NCI-H460 (cell line): ENCODE measurements at regions not wholly inside any gene's neighbourhood (a gene's known extent, or its start where the extent isn't known, plus 50 kb on each side); places are given as distances from the start of the nearest gene placed in this dataset.
"Not testable (repeated sequence)": the region's sequence is repeated elsewhere in the genome, so short reads cannot be mapped to it uniquely, and the experiment has no call there.

Experiments
- DNase-seq: peaks from one replicate; pipeline ENCODE4 v3.0.0-alpha.2; 2016; ENCODE audit warnings: low read depth; ENCODE audit errors: extremely low read depth

DNA sequence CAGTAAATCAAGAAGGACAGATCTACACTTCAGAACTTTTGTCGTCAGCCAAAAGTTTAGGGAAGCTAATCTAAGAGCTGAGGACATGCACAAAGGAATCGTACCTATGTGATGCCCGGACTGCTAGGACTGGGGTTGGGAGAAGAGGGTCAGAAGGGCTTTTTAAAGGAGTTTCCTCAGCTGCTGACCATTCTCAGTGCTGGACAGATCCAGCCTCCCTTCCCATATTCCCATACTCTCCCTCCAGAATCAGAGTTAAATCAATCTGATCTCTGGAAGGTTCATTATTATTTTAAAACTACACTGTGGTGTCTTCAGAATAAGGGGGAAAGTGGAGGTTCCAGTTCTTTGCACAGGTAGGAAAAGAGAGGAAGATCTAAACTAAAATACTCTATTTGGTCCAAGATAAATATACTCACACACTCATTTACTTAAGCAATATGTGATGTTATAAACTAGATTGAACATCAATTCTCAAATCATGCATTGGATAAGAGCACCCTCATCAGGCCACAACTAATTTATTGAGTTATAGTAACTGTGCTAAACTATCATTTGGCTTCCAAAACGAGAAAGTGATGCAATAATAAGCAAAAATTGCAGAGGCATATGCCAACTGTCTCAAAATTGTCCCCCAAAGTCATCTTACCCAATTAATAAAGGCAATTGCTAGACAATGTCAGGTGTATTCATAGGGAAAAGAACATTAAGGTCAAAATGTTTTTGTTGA lies 124.7 kb downstream of the HNRNPD start:
- DNase-seq = no peak

DNA sequence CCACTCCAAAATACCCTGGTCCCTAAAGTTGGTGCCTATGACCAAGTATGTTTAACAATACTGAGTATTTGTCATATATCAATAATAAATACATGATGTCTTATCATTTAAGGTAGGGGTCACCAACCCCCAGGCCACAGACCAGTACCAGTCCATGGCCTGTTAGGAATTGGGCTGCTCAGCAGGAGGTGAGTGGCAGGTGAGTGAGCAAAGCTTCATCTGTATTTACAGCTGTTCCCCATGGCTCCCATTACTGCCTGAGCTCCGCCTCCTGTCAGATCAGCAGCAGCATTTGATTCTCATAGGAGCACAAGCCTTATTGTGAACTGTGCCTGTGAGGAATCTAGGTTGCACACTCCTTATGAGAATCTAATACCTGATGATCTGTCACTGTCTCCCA lies 126.2 kb downstream of the HNRNPD start:
- DNase-seq = no peak

DNA sequence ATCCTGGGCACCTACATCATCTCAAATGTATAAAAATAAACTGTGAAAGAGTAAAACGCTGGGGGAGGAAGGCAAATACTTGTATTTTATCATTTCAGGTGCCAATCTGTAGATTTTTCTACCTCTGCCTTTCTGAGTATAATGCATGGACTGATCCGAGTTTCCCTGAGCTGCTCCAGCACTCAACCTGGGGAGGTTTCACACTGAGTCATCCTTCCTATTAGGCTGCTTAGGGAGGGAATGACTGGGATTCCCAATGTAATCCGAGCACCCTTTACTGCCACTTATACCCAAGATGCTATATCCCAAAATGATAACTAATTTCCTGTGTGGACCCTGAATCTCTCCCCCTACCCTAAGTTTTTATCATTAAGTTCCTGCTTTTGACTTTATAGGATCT lies 126.6 kb downstream of the HNRNPD start:
- no peak for DNase-seq

DNA sequence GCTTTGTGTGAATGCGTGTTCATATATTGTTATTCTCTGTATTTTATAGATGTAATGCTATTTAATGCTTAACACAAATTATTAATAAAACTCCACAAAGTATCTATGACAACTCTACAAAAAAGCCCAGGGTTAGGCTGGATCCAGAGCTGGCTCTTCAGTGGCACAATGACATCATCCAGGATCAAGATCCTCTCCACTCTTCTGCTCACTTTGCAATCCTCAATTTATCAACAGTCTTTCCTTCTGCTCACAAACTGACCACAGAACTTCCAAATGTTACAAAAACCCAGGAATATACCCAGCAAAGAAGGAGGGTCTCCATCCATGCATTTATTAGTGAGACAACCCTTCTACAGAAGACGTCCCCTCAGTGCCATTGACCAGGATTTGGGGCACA lies 132.3 kb downstream of the HNRNPD start:
- DNase-seq = no peak

DNA sequence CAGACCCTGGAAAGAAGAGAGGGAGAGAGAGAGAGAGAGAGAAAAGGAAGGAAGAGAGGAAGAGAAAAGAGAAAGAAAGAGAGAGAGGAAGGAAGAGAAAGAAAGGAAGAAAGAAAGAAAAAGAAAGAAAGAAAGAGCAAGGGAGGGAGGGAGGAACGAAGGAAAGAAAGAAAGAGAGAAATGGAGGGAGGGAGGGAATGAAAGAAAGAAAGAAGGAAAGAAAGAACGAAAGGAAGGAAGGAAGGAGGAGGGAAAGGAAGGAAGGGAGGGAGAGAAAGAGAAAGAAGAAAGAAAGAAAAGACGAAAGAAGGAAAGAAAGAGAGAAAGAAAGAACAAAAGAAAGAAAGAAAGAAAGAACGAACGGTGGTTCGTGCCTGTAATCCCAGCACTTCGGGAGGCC lies 133.4 kb downstream of the HNRNPD start:
- DNase-seq = no peak

DNA sequence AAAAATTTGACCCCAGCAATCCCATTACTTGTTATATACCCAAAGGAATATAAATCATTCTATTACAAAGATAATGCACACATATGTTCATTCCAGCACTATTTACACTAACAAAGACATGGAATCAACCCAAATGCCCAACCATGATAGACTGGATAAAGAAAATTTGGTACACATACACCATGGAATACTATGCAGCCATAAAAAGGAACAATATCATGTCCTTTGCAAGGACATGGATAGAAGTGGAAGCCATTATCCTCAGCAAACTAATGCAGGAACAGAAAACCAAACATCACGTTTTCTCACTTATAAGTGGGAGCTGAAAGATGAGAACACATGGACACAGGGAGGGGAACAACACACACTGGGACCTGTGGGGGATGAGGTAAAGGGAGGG lies 136.6 kb downstream of the HNRNPD start:
- not testable (repeated sequence) for DNase-seq

DNA sequence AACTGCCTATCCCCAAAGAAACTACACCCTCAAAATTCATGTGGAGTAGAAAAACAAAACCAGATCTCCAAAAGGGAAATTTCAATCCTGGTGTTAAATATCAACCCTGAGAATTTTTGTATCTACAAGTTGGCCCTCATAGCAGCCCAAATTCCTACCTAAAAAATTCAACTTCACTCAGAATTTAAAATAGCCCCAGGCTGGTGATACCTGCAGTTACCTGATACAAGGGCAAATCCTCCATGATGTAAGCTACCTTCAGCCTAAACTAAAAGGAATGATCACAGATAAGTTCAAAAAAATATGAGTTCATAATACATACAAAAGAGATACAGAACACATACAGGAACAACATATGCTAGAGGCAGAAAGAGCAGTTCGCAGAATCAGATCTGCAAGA lies 138.4 kb downstream of the HNRNPD start:
- no peak for DNase-seq

DNA sequence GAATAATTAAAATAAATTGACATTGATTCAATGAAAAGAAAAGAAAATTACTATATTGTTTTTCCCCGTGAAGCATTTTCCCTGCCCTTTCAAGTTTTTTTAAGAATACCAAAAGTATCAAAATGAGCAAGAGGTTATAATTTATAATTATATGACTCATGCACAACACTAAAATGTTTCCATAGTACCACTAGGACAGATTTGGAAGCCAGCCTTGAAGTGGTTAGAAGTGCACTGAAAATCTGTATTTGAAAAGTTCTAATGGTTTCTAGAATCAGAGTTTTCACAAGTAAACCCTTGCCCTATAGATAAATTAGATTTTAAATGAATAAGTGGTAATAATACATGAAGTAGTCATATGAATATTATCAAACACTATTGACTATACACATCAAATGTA lies 140.9 kb downstream of the HNRNPD start:
- DNase-seq = no peak

DNA sequence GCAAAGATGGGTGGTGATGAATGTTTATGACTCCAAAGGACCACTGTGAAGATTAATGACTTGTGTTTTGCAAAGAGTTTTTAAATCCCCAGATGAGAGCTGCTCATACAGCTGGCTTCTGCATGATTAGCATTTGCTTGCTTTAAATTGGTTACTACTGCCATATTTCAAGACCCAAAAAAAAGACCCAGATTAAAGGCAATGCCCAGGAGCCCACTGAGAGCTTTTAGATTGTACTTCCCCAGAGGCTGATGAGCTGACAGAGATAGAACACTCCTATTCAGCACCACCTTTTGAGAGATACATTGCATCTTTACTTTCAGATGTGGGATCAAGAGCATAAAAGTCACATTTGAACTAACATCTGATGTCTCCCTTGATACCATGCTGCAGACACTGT lies 142.0 kb downstream of the HNRNPD start:
- no peak for DNase-seq

DNA sequence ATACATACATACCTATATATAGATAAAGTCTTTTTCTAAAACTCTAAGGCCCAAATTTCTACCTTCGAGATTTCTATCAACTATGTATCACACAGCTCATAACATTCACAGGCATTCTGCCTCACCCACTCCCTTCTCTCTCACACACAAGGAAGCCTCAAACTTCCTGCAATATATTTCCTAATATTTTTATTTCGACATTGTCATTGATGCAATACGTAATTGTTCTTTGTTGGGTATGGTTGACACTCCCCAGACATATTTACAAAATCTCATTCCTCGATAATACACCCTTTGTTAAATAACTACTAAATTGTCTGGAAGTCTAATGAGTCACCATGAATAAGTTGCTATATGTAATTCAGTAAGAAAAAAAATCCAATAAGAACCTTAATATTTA lies 143.5 kb downstream of the HNRNPD start:
- no peak for DNase-seq

DNA sequence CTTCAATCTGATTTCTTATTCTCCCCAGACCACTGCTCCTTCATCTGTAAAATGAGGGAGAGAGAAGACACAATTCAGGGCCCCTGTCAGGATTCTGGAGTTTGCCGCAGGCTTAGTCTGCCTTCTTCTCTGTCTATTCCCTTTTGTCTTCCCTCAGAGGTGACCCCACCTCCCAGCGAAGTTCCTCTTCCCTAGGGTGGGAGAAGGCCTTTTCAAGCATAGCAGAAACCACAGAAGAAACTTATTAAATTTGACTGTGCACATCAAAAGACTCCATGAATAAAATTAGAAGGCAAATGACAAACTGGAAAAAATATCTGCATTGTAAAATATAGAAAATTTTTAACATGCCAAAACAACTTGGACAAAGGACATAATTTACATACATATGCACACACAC lies 148.8 kb downstream of the HNRNPD start:
- DNase-seq = no peak

DNA sequence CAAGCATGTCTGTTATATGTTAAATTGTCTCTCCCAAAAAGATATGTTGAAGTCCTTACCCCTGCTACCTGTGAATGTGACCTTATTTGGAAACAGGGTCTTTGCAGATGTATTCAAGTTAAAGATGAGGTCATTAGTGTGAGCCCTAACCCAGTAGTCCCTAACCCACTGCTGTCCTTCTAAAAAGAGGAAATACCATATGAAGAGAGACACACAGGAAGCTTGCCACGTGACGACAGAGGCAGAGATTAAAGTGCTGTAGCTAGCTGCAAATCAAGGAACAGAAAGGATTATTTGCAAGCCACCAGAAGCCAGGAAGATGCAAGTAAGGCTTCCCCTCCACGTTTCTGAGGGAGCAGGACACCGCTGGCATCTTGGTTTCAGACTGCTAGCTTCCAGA lies 150.1 kb downstream of the HNRNPD start:
- DNase-seq = no peak

DNA sequence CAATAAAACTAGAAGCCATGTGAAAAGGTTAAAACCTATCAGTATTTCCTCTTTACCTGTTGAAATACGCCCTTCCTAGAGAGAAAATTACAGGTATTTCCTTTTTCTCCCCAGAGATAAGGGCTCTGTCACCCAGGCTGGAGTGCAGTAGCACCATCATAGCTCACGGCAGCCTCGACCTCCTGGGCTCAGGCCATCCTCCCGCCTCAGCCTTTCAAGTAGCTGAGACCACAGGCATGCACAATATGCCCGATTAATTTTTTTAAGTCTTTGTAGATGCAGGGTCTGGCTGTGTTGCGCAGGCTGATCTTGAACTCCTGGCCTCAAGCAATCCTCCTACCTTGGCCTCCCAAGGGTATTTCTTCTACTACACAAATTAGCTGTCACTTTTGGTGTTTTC lies 154.4 kb downstream of the HNRNPD start:
- DNase-seq = no peak

DNA sequence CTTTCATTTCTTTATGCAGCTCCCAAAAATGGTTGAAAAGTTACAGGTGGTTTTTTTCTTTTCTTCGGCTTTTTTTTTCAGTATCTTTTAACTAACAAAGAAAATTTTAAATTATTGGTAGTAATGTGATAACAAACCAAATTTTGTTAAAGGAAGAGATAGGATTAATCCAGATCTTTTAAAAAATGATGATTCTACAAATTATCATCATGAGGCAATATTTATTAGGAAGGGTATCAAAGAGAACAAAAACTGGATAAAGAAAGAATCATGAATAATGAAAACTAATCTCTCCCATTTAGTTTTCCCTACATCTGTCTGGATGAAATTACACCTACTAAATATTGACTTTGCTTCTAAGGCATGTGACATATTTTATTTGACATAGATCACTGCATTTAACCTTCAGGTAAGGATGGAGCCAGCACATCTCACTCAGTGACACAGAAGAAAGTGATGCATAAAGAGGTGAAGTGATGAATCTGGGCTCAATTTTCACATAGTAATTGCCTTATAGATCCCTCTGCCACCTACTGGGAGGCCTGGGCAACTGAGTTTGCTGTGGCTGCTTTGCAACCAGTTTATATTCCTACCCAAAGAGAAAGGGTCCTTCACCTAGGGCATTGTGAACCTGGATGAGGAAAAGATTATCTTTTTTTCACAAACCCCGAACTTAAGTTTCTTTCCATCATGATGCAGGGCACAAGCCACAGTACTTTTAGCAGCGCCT lies 155.6 kb downstream of the HNRNPD start:
- DNase-seq = no peak

DNA sequence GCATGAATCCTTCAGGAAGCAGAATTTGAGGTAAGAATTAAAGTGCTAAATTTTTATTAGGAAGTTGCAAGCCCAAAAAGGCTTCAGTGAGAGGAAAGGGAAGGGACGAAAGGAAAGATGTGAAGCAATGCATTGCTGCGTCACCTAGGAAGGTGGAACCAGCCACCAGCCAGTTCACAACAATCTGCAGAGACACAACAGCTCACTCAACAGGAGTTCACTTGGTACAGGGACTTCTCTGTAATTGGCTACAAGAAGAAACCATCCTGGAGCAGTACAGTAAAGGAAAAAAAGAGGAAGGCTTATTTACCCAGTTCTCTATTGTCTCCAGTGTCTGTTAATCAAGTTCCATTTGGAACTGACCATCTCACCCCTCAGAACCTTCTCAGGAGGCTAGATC lies 157.6 kb downstream of the HNRNPD start:
- no peak for DNase-seq

DNA sequence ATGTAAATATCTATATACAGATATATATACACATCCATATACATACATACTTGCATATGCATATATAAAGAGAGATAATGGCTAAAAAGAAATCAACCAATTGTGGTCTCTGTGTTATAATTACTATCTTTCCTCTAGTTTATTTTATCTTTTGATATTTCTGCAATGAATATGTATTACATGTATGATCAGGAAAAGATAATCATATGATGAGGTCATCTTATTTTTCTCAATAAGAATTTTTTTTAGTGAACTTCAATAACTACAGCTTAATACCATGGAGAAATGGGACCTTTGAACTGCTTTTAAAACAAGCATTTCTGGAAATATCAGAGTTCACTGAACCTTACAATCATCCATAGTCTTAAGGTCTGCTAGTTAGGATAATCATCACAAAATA lies 158.0 kb downstream of the HNRNPD start:
- DNase-seq = no peak

DNA sequence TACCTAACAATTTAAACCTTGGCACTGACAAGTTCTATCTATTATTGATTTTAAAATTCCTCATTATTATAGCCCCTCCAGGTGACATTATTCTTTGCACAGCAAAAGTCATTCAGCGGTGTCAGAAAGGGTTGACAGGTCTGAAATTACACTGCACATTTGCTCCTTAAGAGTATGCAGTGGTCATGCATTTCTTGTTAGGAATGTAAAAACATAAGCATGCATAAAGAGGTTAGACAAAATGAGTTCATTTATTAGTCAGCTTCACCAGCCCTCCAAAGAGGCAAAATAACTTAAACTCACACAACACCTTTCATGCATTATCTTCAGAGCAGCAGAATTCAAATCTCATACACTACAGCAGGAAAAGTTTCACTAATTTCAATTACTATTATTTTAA lies 158.8 kb downstream of the HNRNPD start:
- no peak for DNase-seq

DNA sequence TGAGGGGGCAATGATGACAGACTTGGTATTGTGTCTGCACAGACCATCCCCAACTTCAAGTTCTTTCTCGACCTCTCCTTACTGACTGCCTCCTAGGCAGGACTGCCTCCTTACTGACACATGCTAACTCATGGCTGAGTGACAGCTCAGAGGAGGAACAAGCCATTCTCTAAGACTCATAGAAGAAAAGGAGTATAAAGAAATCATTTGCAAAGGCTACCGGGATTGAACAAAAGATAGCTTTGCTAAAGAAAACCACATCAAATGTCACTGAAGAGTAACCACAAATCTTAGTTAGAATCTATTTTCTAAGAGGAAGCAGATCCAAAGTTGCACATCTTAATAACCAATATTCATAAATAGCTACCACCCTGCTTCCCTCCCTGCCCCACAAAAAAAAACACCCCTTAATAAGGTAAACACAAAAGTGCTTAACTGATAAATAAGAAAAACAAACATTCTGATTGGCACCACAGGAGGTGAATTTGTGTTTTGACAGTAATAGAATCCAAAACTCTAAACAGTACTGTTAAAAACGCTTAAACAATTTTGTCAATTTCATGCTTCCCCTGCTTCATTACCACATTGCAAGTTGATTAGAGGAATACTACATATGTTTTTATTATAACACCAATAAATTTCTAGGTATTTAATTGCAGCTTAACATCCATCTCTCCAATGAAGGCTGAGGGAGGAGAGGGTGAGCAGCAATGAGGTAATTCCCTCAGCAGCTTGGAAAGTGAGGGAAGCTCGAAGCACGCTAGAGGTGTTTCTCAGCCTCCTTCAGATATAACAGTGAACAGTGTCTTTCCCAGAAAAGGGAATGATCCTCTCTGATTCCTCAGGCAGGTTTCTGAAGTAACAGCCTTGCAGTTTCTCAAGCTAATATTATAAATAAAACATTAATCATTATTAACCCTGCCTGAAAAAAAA lies 160.0 kb downstream of the HNRNPD start:
- no peak for DNase-seq

DNA sequence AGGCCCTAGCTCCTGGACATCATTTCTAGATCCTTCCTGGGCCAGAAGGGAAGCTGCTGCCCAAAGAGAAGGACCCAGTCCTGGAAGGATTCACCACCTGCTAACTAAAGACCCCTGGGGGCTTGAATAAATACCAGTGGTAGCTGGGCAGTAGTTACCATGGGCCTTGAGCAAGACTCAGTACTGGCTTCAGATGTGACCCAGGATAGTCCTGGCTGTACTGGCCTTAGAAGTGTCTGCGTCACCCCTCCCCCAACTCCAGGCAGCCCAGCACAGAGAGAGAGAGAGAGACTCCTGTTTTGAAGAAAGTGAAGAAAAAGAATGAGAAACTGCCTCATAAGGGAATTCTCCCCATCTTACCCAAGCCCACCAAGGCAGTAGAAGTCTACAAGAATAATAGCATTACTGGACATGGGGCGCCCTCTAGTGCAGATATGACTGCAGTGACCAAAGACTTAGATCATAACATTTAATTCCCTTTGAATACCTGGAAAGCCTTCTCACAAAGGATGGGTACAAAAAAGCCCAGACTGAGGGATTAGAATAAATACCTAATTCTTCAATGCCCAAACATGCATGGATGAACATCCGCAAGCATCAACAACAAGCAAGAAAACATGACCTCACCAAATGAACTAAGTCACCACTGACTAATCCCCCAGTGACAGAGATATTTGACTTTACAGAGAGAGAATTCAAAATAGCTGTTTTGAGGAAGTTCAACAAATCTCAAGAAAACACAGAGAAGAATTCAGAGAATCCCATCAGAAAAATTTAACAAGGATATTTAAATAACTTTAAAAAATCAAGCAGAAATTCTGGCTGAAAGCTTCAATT lies 171.8 kb downstream of the HNRNPD start:
- DNase-seq = peak; percentile 41

DNA sequence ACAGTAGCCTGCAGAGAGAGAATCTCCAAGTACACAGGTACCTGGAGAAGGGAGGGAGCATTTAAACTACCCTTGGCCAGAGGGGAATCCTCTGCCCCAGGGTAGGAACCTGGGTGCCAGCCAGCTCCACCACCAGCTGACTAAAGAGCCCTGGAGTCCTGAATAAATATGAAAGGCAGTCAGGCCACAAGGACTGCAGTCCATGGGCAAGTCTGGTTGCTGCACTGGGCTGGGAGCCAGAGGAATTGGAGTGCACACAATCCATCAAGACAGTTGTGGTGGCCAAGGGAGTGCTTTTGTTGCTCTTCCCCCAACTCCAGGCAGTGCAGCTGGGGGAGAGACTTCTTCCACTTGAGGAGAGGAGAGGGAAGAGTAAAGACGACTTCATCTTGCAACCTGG lies 172.5 kb downstream of the HNRNPD start:
- no peak for DNase-seq

DNA sequence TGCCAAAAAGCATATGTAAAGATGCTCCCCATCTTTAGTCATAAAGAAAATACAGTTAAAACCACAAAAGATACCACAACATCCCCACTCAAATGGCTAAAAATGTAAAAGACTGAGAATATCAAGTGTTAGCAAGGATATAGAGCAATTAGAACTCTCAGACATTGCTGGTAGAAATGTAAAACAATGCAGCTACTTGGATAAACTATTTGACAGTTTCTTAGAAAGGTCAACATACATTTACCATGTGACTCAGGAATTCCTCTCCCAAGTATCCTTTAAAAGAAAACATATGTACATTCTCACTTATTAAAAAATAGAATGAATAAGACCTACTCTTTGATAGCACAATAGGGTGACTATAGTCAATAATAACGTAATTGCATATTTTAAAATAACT lies 173.7 kb downstream of the HNRNPD start:
- DNase-seq = no peak
